CD4-positive, alpha-beta memory T cell (primary cell): ENCODE measurements at regions not wholly inside any gene's neighbourhood (a gene's known extent, or its start where the extent isn't known, plus 50 kb on each side); places are given as distances from the start of the nearest gene placed in this dataset.

ENCODE experiments used
- CTCF ChIA-PET: fragments of 350-600 bp; sonication (Branson Sonifier 250); formaldehyde crosslinking; loops from one replicate; lab custom pipeline; 2021; ENCODE audit warnings: inconsistent platforms; ENCODE audit not compliant: partially characterized antibody; lab: Charles Lee
- POLR2A ChIA-PET: fragments of 350-600 bp; sonication (Branson Sonifier 250); formaldehyde crosslinking; loops from one replicate; lab custom pipeline; 2021; ENCODE audit not compliant: partially characterized antibody; lab: Charles Lee
- DNase-seq, 5 donors: peaks; one replicate each; pipeline versions ENCODE4 v3.0.0 to v3.0.0-alpha.2; 2020 to 2022; ENCODE audit warnings: mixed read lengths in 1 of 5
- H3K27ac ChIP-seq: one replicate; pipeline ENCODE4 v1.7.0; 2013; ENCODE audit warnings: low read depth, low read length
- H3K27me3 ChIP-seq: 2 replicates; pipeline ENCODE4 v1.7.0; 2013; ENCODE audit warnings: mild to moderate bottlenecking, low read length, moderate library complexity; ENCODE audit not compliant: insufficient read depth
- H3K36me3 ChIP-seq: 2 replicates; pipeline ENCODE4 v1.7.0; 2013; ENCODE audit warnings: mild to moderate bottlenecking, low read length, moderate library complexity; ENCODE audit not compliant: insufficient read depth
- H3K4me1 ChIP-seq: 2 replicates; pipeline ENCODE4 v1.7.0; 2013; ENCODE audit warnings: mild to moderate bottlenecking, low read length, moderate library complexity; ENCODE audit not compliant: insufficient read depth
- H3K4me3 ChIP-seq, 2 donors: one replicate each; pipeline ENCODE4 v1.7.0; 2013; ENCODE audit warnings: low read length in 2 of 2, mild to moderate bottlenecking in 1 of 2
- H3K9me3 ChIP-seq, 2 donors: one replicate each; pipeline ENCODE4 v1.7.0; 2013; ENCODE audit warnings: low read length in 2 of 2, control low read depth in 1 of 2; ENCODE audit not compliant: control insufficient read depth in 1 of 2
- H3K27ac Mint-ChIP-seq, 7 donors: one replicate each; pipeline ENCODE4 v1.8.0; 2020 to 2021; ENCODE audit warnings: mixed read lengths in 7 of 7, mild to moderate bottlenecking in 6 of 7, inconsistent platforms in 3 of 7, moderate library complexity in 3 of 7
- H3K27me3 Mint-ChIP-seq, 2 donors: one replicate each; pipeline ENCODE4 v1.8.0; 2020 to 2021; ENCODE audit warnings: mixed read lengths in 2 of 2
- H3K36me3 Mint-ChIP-seq, 2 donors: one replicate each; pipeline ENCODE4 v1.8.0; 2020 to 2021; ENCODE audit warnings: mixed read lengths in 2 of 2, inconsistent platforms in 1 of 2, mild to moderate bottlenecking in 1 of 2
- H3K4me1 Mint-ChIP-seq, 4 donors: one replicate each; pipeline ENCODE4 v1.8.0; 2020 to 2021; ENCODE audit warnings: mixed read lengths in 4 of 4, mild to moderate bottlenecking in 1 of 4
- H3K4me3 Mint-ChIP-seq, 8 donors: one replicate each; pipeline ENCODE4 v1.8.0; 2020 to 2021; ENCODE audit warnings: mixed read lengths in 8 of 8, mild to moderate bottlenecking in 7 of 8, moderate library complexity in 6 of 8, inconsistent platforms in 3 of 8
- H3K9me3 Mint-ChIP-seq, 8 donors: one replicate each; pipeline ENCODE4 v1.8.0; 2020 to 2021; ENCODE audit warnings: mixed read lengths in 8 of 8, mild to moderate bottlenecking in 5 of 8, inconsistent platforms in 3 of 8, moderate library complexity in 1 of 8
- intact Hi-C: fragments of 100-400 bp; cut with micrococcal nuclease; formaldehyde crosslinking; loops from one replicate; pipeline ENCODE4 v1.15.1; 2023

DNA sequence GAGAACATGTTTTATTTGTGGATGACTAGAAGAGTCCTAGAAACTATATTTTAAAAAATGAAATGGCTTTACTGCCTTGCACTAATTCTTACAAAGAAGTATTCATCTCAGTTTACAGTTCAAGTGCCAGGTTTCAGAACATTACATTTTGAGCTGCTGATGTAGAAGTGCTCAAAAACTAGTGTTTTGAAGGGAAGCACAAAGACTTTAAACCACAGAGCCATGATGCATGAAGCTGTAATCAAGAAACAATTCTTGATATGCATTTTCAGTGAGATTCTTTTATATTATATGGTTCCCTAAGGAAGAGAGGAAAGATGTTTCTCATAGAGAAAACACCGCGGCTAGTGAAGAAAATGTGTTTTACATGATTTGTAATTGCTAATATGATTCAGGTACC lies 1163.0 kb downstream of the RAPGEF2 start:
- no peaks in the 10 kb centered on the region for H3K27me3 Mint-ChIP-seq
- no peaks in the 10 kb centered on the region for H3K36me3 Mint-ChIP-seq
- H3K9me3 Mint-ChIP-seq: peaks cover 0 to 5% (median 1%) of the 10 kb centered on the region in 8 donors
- H3K4me3 Mint-ChIP-seq: no peak overlapping the region
- Histone ChIP-seq H3K27me3 (no peaks in the 10 kb centered on the region), H3K27ac (no peak overlapping the region), H3K4me1 (no peaks in the 10 kb centered on the region), H3K36me3 (no peaks in the 10 kb centered on the region), H3K4me3 (no peak overlapping the region), H3K9me3 (no peaks in the 10 kb centered on the region)
- ChIA-PET POLR2A (no interaction called here), CTCF (no interaction called here)
- intact Hi-C loops: no loop called here
- no peak overlapping the region for H3K27ac Mint-ChIP-seq
- no peak for DNase-seq
- no peaks in the 10 kb centered on the region for H3K4me1 Mint-ChIP-seq

DNA sequence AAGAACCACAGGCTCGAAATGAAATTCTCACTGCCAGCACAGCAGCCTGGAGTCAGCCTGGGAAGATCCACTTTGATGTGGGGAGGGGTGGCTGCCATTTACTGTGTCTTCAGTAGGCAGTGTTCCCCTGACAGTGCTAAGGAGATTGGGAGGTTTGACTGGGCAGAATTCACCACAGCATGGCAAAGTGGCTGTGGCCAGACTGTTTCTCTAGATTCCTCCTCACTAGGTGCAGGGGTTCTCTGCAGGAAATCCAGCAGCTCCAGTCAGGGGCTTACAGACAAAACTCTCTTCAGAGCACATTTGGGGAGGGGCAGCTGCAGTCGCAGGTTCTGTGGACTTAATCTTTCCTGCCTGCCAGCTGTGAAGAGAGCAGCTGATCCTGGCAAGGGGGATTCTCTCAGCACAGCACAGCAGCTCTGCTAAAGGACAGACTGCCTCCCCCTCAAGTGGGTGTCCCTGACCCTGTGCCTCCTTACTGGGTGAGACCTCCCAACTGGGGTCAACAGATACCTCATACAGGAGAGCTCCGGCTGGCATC lies 1174.0 kb downstream of the RAPGEF2 start:
- no peak for DNase-seq
- Histone ChIP-seq H3K36me3 (no peaks in the 10 kb centered on the region), H3K9me3 (no peaks in the 10 kb centered on the region), H3K27ac (no peak overlapping the region), H3K4me3 (no peak overlapping the region), H3K27me3 (no peaks in the 10 kb centered on the region), H3K4me1 (no peaks in the 10 kb centered on the region)
- Mint-ChIP-seq H3K9me3 (peaks cover 3 to 50% (median 33%) of the 10 kb centered on the region in 8 donors), H3K4me3 (no peak overlapping the region), H3K27ac (no peak overlapping the region), H3K27me3 (no peaks in the 10 kb centered on the region), H3K36me3 (peaks cover 0 to 3% of the 10 kb centered on the region in 2 donors), H3K4me1 (no peaks in the 10 kb centered on the region)
- CTCF ChIA-PET: no interaction called here
- intact Hi-C loops: no loop called here
- POLR2A ChIA-PET: no interaction called here

DNA sequence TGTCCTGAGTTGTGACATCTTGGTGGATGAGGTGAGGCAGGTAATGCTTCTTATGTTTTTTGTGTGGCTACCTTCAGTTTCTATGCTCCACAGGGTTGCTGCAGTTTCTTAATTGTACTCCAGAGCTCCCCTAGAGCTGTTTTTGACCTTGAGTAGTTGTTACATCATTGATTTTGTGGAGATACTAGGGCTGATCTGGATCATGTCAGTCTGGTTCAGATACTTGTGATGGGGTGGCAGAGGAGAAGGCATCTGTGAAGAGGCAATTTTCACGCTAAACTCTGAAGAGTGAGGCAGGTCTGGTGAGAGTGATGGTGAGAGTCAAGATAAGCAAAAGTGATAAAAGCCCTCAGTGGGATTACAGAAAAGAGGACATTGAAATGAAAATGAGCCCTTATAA lies 1180.2 kb downstream of the RAPGEF2 start:
- no peak for DNase-seq
- Mint-ChIP-seq H3K9me3 (peaks cover 0 to 33% (median 18%) of the 10 kb centered on the region in 8 donors), H3K4me1 (no peaks in the 10 kb centered on the region), H3K4me3 (no peak overlapping the region), H3K27me3 (no peaks in the 10 kb centered on the region), H3K36me3 (no peaks in the 10 kb centered on the region), H3K27ac (peak overlapping the region in 1 of 7 donors; percentile 6)
- intact Hi-C loops: no loop called here
- no peak overlapping the region for H3K4me3 ChIP-seq
- no peaks in the 10 kb centered on the region for H3K27me3 ChIP-seq
- H3K9me3 ChIP-seq: no peaks in the 10 kb centered on the region
- POLR2A ChIA-PET: no interaction called here
- no peaks in the 10 kb centered on the region for H3K36me3 ChIP-seq
- no peak overlapping the region for H3K27ac ChIP-seq
- H3K4me1 ChIP-seq: no peaks in the 10 kb centered on the region
- CTCF ChIA-PET: no interaction called here

DNA sequence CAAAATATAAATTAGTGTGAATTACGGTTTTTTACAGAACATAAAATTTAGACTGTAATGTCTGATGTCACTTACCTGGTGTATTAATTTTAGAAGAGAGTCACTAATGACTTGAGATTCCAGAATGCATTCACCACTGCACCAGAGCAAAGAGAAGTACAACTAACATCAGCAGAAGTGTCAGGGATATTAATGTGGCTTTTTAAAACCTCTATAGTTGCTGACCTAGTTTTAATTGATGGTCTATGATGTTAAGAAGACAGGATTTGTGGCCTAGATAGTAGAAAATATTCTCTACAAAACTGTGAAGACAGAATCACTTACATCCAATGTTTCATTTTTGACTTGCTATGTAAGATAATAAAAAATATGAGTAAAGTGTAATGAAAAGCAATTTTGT lies 1181.6 kb downstream of the RAPGEF2 start:
- intact Hi-C loops: no loop called here
- H3K27ac ChIP-seq: no peak overlapping the region
- no peak for DNase-seq
- no peaks in the 10 kb centered on the region for H3K27me3 ChIP-seq
- no peaks in the 10 kb centered on the region for H3K9me3 ChIP-seq
- no peak overlapping the region for H3K4me3 Mint-ChIP-seq
- H3K9me3 Mint-ChIP-seq: peaks cover 0 to 30% (median 15%) of the 10 kb centered on the region in 8 donors
- H3K36me3 ChIP-seq: no peaks in the 10 kb centered on the region
- ChIA-PET POLR2A (no interaction called here), CTCF (no interaction called here)
- no peaks in the 10 kb centered on the region for H3K4me1 ChIP-seq
- no peaks in the 10 kb centered on the region for H3K36me3 Mint-ChIP-seq
- H3K4me3 ChIP-seq: no peak overlapping the region
- no peak overlapping the region for H3K27ac Mint-ChIP-seq
- H3K4me1 Mint-ChIP-seq: no peaks in the 10 kb centered on the region
- no peaks in the 10 kb centered on the region for H3K27me3 Mint-ChIP-seq

DNA sequence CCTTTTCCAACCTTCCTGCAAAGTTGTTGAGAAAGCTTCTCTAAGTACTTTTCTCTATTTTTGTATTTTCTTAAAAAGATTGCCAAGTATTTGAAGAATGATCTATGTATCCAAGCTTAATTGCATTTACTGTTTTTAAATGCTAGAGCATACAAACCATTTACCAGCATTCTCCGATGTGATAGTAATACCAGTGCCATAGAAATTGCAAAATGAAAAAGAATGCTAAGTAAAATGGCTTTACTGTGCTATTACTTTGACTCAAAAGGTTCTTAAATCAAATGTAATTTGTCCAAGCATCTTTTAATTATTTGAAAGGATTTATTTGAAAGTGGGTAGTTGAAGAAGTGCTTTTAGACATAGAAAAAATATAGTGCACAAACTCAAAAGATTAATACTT lies 1183.2 kb downstream of the RAPGEF2 start:
- Histone ChIP-seq H3K27me3 (no peaks in the 10 kb centered on the region), H3K9me3 (no peaks in the 10 kb centered on the region), H3K4me1 (no peaks in the 10 kb centered on the region), H3K4me3 (no peak overlapping the region), H3K27ac (no peak overlapping the region), H3K36me3 (no peaks in the 10 kb centered on the region)
- ChIA-PET POLR2A (no interaction called here), CTCF (no interaction called here)
- intact Hi-C loops: no loop called here
- no peak for DNase-seq
- H3K36me3 Mint-ChIP-seq: no peaks in the 10 kb centered on the region
- no peak overlapping the region for H3K27ac Mint-ChIP-seq
- no peaks in the 10 kb centered on the region for H3K27me3 Mint-ChIP-seq
- no peaks in the 10 kb centered on the region for H3K4me1 Mint-ChIP-seq
- no peak overlapping the region for H3K4me3 Mint-ChIP-seq
- H3K9me3 Mint-ChIP-seq: peaks cover 0 to 17% (median 6%) of the 10 kb centered on the region in 8 donors

DNA sequence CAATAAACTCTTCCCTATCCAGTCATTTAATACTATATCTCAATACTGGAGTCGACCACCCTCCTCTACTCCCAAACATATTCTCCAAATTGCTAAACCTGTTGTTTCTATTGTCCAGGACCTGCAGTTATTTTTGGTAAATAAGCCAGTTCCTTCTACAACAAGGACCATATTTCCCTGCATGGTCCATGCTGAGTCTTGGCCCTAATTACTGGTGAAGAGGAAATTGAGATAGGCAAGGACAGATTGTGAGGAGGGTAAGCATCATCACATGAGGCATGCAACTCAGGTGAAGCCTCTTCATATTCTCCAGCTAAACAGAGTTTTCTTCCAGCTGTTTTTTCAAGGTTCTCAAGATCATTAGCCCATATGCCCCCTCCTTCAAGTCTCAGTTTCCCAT lies 1193.6 kb downstream of the RAPGEF2 start:
- Mint-ChIP-seq H3K4me3 (no peak overlapping the region), H3K9me3 (peaks cover 0 to 14% (median 5%) of the 10 kb centered on the region in 8 donors), H3K36me3 (no peaks in the 10 kb centered on the region), H3K27me3 (no peaks in the 10 kb centered on the region), H3K4me1 (no peaks in the 10 kb centered on the region), H3K27ac (no peak overlapping the region)
- POLR2A ChIA-PET: no interaction called here
- Histone ChIP-seq H3K27ac (no peak overlapping the region), H3K36me3 (no peaks in the 10 kb centered on the region), H3K9me3 (no peaks in the 10 kb centered on the region), H3K27me3 (no peaks in the 10 kb centered on the region), H3K4me1 (no peaks in the 10 kb centered on the region), H3K4me3 (no peak overlapping the region)
- intact Hi-C loops: no loop called here
- DNase-seq: no peak
- CTCF ChIA-PET: no interaction called here

DNA sequence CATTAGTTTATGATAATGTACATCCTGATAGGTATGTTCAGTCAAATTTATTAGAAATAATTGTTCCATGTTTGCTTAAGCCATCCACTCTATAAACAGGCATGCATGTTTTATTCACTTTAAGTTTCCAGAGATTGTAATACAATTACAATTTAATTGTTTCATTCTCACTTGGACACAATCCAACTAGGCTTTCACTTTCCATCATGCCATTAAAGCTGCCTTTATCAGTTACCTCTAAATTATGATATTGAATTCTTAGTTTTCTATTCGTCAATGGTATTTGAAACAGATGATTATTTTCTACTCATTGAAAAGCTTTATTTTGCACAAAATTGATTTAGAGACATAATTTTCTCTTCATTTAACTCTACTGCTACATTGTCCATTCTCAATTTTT lies 1196.3 kb downstream of the RAPGEF2 start:
- Mint-ChIP-seq H3K27ac (no peak overlapping the region), H3K9me3 (peaks cover 0 to 8% (median 4%) of the 10 kb centered on the region in 8 donors), H3K36me3 (no peaks in the 10 kb centered on the region), H3K27me3 (no peaks in the 10 kb centered on the region), H3K4me1 (no peaks in the 10 kb centered on the region), H3K4me3 (no peak overlapping the region)
- ChIA-PET CTCF (no interaction called here), POLR2A (no interaction called here)
- Histone ChIP-seq H3K27ac (no peak overlapping the region), H3K36me3 (no peaks in the 10 kb centered on the region), H3K4me1 (no peaks in the 10 kb centered on the region), H3K9me3 (no peaks in the 10 kb centered on the region), H3K27me3 (no peaks in the 10 kb centered on the region), H3K4me3 (no peak overlapping the region)
- intact Hi-C loops: no loop called here
- DNase-seq: no peak

DNA sequence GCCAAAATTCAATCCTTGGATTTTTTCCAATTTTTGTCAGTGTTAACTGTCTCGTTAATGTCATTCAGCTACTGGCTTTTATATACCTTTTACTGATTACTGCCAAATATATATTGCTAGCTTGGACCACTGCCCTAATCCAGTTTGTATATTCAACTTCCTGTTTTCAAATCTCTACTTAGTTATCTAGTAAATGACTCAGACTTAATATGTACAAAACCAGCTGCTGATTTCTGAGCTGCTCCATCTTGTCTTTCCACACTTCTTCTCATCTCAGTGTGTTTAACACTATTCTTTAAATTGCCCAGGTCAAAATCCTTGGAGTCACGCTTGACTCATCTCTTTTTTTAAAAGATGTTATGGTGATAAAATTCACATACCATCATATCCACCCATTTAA lies 1196.7 kb downstream of the RAPGEF2 start:
- H3K27ac Mint-ChIP-seq: no peak overlapping the region
- Histone ChIP-seq H3K27ac (no peak overlapping the region), H3K27me3 (no peaks in the 10 kb centered on the region), H3K4me1 (no peaks in the 10 kb centered on the region), H3K4me3 (no peak overlapping the region), H3K36me3 (no peaks in the 10 kb centered on the region), H3K9me3 (no peaks in the 10 kb centered on the region)
- H3K27me3 Mint-ChIP-seq: no peaks in the 10 kb centered on the region
- no peaks in the 10 kb centered on the region for H3K36me3 Mint-ChIP-seq
- POLR2A ChIA-PET: no interaction called here
- no peak for DNase-seq
- intact Hi-C loops: no loop called here
- H3K9me3 Mint-ChIP-seq: peaks cover 0 to 8% (median 4%) of the 10 kb centered on the region in 8 donors
- no peak overlapping the region for H3K4me3 Mint-ChIP-seq
- H3K4me1 Mint-ChIP-seq: no peaks in the 10 kb centered on the region
- CTCF ChIA-PET: no interaction called here
